ENCODE measurements at regions not wholly inside any gene's neighbourhood (a gene's known extent, or its start where the extent isn't known, plus 50 kb on each side); places are given as distances from the start of the nearest gene placed in this dataset.
"Not testable (repeated sequence)": the region's sequence is repeated elsewhere in the genome, so short reads cannot be mapped to it uniquely, and the experiment has no call there.

GRCh38 chr10:26367035-26367434 lies 71.1 kb upstream of the APBB1IP start:
- TF ChIP-seq CTCF (IDR thresholded peaks at IDR 0.05; ENCODE audit: low read depth, low read length); POLR2A (IDR thresholded peaks at IDR 0.05; ENCODE audit: extremely low read depth, insufficient read length): not testable (repeated sequence)
